ENCODE measurements at regions not wholly inside any gene's neighbourhood (a gene's known extent, or its start where the extent isn't known, plus 50 kb on each side); places are given as distances from the start of the nearest gene placed in this dataset.

GRCh38 chr12:9348906-9349518, 140.8 kb upstream of the PZP start:
- Mint-ChIP-seq H3K4me3 (no peak overlapping the region), H3K27ac (ENCODE audit: unreplicated experiment) (no peak overlapping the region), H3K27me3 (ENCODE audit: low read depth) (no peaks in the 10 kb centered on the region), H3K36me3 (ENCODE audit: low read depth) (peaks cover 19% of the 10 kb centered on the region), H3K4me1 (peaks cover 15% of the 10 kb centered on the region), H3K9me3 (peaks cover 7% of the 10 kb centered on the region)
- TF ChIP-seq, protein P1, sequence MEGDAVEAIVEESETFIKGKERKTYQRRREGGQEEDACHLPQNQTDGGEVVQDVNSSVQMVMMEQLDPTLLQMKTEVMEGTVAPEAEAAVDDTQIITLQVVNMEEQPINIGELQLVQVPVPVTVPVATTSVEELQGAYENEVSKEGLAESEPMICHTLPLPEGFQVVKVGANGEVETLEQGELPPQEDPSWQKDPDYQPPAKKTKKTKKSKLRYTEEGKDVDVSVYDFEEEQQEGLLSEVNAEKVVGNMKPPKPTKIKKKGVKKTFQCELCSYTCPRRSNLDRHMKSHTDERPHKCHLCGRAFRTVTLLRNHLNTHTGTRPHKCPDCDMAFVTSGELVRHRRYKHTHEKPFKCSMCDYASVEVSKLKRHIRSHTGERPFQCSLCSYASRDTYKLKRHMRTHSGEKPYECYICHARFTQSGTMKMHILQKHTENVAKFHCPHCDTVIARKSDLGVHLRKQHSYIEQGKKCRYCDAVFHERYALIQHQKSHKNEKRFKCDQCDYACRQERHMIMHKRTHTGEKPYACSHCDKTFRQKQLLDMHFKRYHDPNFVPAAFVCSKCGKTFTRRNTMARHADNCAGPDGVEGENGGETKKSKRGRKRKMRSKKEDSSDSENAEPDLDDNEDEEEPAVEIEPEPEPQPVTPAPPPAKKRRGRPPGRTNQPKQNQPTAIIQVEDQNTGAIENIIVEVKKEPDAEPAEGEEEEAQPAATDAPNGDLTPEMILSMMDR (conservative IDR thresholded peaks at IDR 0.05), result no peak
- no peak for DNase-seq (ENCODE audit: low read depth, low spot score)

DNA sequence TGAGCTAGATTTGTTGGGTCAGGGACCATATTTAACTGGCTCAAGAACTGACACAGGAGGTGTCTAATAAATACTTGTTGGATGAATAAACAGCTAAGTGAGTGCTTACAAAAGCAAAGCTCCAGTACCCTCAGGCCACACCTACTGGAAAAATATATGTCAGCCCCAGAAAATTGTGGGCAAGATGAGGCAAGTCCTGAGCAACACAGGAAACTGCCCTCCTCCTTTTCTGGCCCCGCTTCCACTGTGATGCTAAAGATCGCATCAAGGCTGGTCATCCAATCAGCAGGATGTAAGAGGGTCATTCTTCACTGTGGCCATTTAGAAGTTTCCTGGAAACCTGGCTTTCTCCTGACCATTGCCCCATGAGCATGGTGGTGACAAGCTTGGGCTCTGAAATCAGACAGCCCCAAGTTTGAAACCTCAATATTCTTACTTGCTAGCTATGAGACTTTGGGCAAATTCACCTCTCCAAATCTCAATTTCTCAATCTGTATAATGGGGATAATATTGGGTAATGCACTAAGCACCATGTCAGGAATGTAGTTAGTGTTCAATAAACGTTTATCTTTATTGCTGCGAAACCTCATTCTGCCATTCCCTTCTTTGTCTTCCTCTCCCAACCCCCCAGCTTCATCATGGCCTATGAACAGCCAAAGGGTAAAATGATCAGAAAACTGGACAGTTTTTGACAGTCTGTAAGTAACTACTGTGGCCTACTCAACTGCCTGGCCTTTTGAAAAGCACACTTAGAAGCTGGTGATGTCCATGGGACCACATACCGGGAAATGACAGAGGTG, 139.3 kb upstream of the PZP start:
- TF ChIP-seq, protein P1 (conservative IDR thresholded peaks at IDR 0.05), result no peak
- H3K27ac Mint-ChIP-seq (ENCODE audit: unreplicated experiment), result no peak overlapping the region
- H3K9me3 Mint-ChIP-seq, result peaks cover 5% of the 10 kb centered on the region
- peaks cover 14% of the 10 kb centered on the region for H3K36me3 Mint-ChIP-seq (ENCODE audit: low read depth)
- DNase-seq (ENCODE audit: low read depth, low spot score), result no peak
- H3K4me3 Mint-ChIP-seq, result no peak overlapping the region
- H3K27me3 Mint-ChIP-seq (ENCODE audit: low read depth), result no peaks in the 10 kb centered on the region
- peaks cover 15% of the 10 kb centered on the region for H3K4me1 Mint-ChIP-seq

DNA sequence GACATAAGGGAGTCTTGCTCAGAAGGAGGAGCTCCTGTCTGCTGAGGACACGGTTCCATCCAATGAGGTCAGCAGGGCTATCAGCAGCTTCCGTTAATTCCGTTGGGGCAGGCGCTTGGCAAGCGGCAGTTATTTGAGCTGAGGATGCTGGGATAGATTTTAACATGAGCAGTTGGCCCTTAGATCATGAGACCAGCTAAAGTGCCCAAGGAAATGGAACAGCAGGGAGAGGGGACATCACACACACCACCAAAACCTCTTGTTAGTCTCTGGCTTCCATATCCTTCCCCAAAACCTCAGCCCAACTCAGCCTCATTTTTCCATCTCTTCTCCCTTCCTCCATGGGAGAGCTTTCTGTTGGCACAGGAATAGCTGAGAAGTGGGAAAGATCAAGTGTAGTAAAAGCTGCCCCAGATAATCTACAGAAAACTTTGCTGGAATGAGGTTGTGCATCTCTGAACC, 138.7 kb upstream of the PZP start:
- TF ChIP-seq, protein P1 (conservative IDR thresholded peaks at IDR 0.05), result no peak
- Mint-ChIP-seq H3K27ac (ENCODE audit: unreplicated experiment) (no peak overlapping the region), H3K9me3 (peaks cover under 1% of the 10 kb centered on the region), H3K36me3 (ENCODE audit: low read depth) (peaks cover 10% of the 10 kb centered on the region), H3K4me3 (no peak overlapping the region), H3K4me1 (peaks cover 15% of the 10 kb centered on the region), H3K27me3 (ENCODE audit: low read depth) (no peaks in the 10 kb centered on the region)
- no peak for DNase-seq (ENCODE audit: low read depth, low spot score)

DNA sequence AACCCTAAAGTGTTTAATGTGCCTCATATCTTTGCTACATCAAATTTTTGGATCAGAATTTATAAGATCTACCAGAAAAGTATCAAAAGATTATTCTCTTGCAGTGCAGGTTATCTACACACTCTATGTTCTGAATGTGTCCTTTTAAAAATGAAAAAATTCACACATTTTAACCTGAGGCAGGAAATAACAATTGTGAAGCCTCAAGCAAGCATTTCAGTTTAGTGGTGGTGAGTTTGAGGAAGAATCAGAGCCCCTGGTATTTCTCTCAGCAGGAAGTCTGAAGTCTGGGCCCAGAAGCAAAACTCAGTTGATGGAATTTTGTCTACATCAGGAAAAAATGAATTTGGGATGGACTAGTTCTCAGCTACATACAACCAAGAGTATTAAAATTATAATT, 137.0 kb upstream of the PZP start:
- Mint-ChIP-seq H3K4me3 (no peak overlapping the region), H3K36me3 (ENCODE audit: low read depth) (peaks cover 5% of the 10 kb centered on the region), H3K9me3 (no peaks in the 10 kb centered on the region), H3K4me1 (peaks cover 14% of the 10 kb centered on the region), H3K27ac (ENCODE audit: unreplicated experiment) (no peak overlapping the region), H3K27me3 (ENCODE audit: low read depth) (no peaks in the 10 kb centered on the region)
- TF ChIP-seq, protein P1 (conservative IDR thresholded peaks at IDR 0.05), result no peak
- DNase-seq (ENCODE audit: low read depth, low spot score), result no peak

DNA sequence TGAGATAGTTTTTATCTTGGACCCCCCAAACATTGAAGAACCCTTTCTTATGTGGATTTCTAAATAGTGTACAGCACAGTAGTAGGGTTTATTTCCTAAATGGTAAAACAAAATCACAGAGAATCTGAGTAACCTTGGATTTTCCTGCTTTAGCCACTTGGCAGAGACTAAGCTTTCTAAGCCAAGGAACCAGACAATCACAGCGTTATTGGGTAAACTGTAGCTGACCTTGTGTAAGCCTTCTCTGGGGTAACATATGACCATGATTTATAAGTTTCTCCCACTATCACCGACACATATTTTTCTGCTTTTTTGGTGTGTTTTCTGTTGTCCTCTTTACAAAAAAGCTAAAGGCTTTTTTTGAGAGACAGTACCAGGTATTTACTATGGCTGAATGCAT, 136.3 kb upstream of the PZP start:
- Mint-ChIP-seq H3K36me3 (ENCODE audit: low read depth) (peaks cover 5% of the 10 kb centered on the region), H3K4me1 (peaks cover 8% of the 10 kb centered on the region), H3K9me3 (no peaks in the 10 kb centered on the region), H3K27me3 (ENCODE audit: low read depth) (no peaks in the 10 kb centered on the region), H3K4me3 (no peak overlapping the region), H3K27ac (ENCODE audit: unreplicated experiment) (no peak overlapping the region)
- no peak for DNase-seq (ENCODE audit: low read depth, low spot score)
- TF ChIP-seq, protein P1 (conservative IDR thresholded peaks at IDR 0.05), result no peak

Measured in neural crest cell (in vitro differentiated cells).